HEK293 (cell line): ENCODE measurements at regions not wholly inside any gene's neighbourhood (a gene's known extent, or its start where the extent isn't known, plus 50 kb on each side); places are given as distances from the start of the nearest gene placed in this dataset.

ENCODE experiments used
- CTCF ChIA-PET: fragments of 350-600 bp; formaldehyde crosslinking; extraction: SDS; loops from one replicate; lab custom pipeline; 2021; ENCODE audit warnings: antibody characterized with exemption; lab: Yijun Ruan, JAX
- POLR2A ChIA-PET: fragments of 300-600 bp; formaldehyde crosslinking; extraction: SDS; loops from one replicate; lab custom pipeline; 2020; ENCODE audit warnings: antibody characterized with exemption, inconsistent platforms; lab: Yijun Ruan, JAX
- H3K27ac ChIP-seq: fragments of 200-500 bp; sonication (Bioruptor generic); 2 replicates; pipeline ENCODE4 v1.5.1; 2014; ENCODE audit warnings: low read depth, low read length, control low read depth, inconsistent platforms; ENCODE audit errors: extremely low read depth
- H3K36me3 ChIP-seq, 2 experiments: fragments of 200-500 bp in 1 of 2; sonication (Bioruptor generic) in 1 of 2; 1 replicate in 1 of 2; 2 replicates in 1 of 2; pipeline ENCODE4 v1.5.1; 2014 to 2017; ENCODE audit warnings: inconsistent platforms in 2 of 2, low read length in 2 of 2; ENCODE audit not compliant: control insufficient read depth in 2 of 2, insufficient read depth in 1 of 2
- H3K4me1 ChIP-seq: fragments of 200-500 bp; sonication (Bioruptor generic); 2 replicates; pipeline ENCODE4 v1.5.1; 2014; ENCODE audit warnings: mild to moderate bottlenecking, low read length, inconsistent platforms; ENCODE audit not compliant: control insufficient read depth, insufficient read depth
- H3K4me3 ChIP-seq: 2 replicates; pipeline ENCODE4 v1.5.1; 2011; ENCODE audit warnings: low read depth, mild to moderate bottlenecking, control low read depth, low read length, moderate library complexity
- H3K9me3 ChIP-seq: fragments of 200-500 bp; sonication (Bioruptor generic); 2 replicates; pipeline ENCODE4 v1.5.1; 2014; ENCODE audit warnings: low read depth, low read length, inconsistent platforms; ENCODE audit not compliant: control insufficient read depth, insufficient read depth
- GLI2 ChIP-seq: fragments of 450-650 bp; formaldehyde crosslinking; IDR thresholded peaks from 2 replicates; pipeline ENCODE4; 2017; ENCODE audit warnings: missing biosample characterization, missing genetic modification characterization, low read depth, borderline replicate concordance
- KLF16 ChIP-seq: fragments of 450-650 bp; formaldehyde crosslinking; IDR thresholded peaks from 2 replicates; pipeline ENCODE4 v1.5.1; 2017; ENCODE audit warnings: missing biosample characterization, missing genetic modification characterization
- KLF7 ChIP-seq: fragments of 450-650 bp; formaldehyde crosslinking; IDR thresholded peaks from 2 replicates; pipeline ENCODE4 v1.5.1; 2016; ENCODE audit warnings: missing biosample characterization, missing genetic modification characterization, borderline replicate concordance
- PRDM10 ChIP-seq: fragments of 450-650 bp; formaldehyde crosslinking; IDR thresholded peaks from 2 replicates; pipeline ENCODE4 v1.5.1; 2016; ENCODE audit warnings: missing biosample characterization, missing genetic modification characterization
- ZBTB8A ChIP-seq: fragments of 450-650 bp; formaldehyde crosslinking; IDR thresholded peaks from 2 replicates; pipeline ENCODE4 v1.5.1; 2016; ENCODE audit warnings: missing biosample characterization, missing genetic modification characterization
- ZNF140 ChIP-seq: fragments of 450-650 bp; formaldehyde crosslinking; IDR thresholded peaks from 2 replicates; pipeline ENCODE4 v1.5.1; 2016; ENCODE audit warnings: missing biosample characterization, missing genetic modification characterization
- ZNF302 ChIP-seq: fragments of 450-650 bp; formaldehyde crosslinking; IDR thresholded peaks from 2 replicates; pipeline ENCODE4 v1.5.1; 2016; ENCODE audit warnings: missing biosample characterization, missing genetic modification characterization, low read depth
- ZNF37A ChIP-seq: fragments of 450-650 bp; IDR thresholded peaks from 2 replicates; pipeline ENCODE4 v1.5.1; 2018; ENCODE audit warnings: missing biosample characterization, missing genetic modification characterization
- ZNF404 ChIP-seq: fragments of 450-650 bp; formaldehyde crosslinking; IDR thresholded peaks from 2 replicates; pipeline ENCODE4 v1.5.1; 2017; ENCODE audit warnings: missing biosample characterization, missing genetic modification characterization
- ZNF529 ChIP-seq: fragments of 450-650 bp; formaldehyde crosslinking; IDR thresholded peaks from 2 replicates; pipeline ENCODE4 v1.5.1; 2017; ENCODE audit warnings: missing genetic modification characterization, missing biosample characterization; ENCODE audit not compliant: insufficient replicate concordance
- ZNF548 ChIP-seq: fragments of 450-650 bp; formaldehyde crosslinking; IDR thresholded peaks from 2 replicates; pipeline ENCODE4 v1.5.1; 2016; ENCODE audit warnings: missing biosample characterization, missing genetic modification characterization
- ZNF571 ChIP-seq: fragments of 450-650 bp; formaldehyde crosslinking; IDR thresholded peaks from 2 replicates; pipeline ENCODE4 v1.5.0; 2017; ENCODE audit warnings: missing biosample characterization, missing genetic modification characterization
- ZNF621 ChIP-seq: fragments of 450-650 bp; formaldehyde crosslinking; IDR thresholded peaks from 2 replicates; pipeline ENCODE4 v1.5.1; 2017; ENCODE audit warnings: missing biosample characterization, missing genetic modification characterization
- ZNF623 ChIP-seq: fragments of 450-650 bp; formaldehyde crosslinking; IDR thresholded peaks from 2 replicates; pipeline ENCODE4 v1.5.1; 2016; ENCODE audit warnings: missing biosample characterization, missing genetic modification characterization
- ZNF654 ChIP-seq: fragments of 450-650 bp; formaldehyde crosslinking; IDR thresholded peaks from 2 replicates; pipeline ENCODE4 v1.5.1; 2016; ENCODE audit warnings: low read depth, missing biosample characterization, missing genetic modification characterization
- ZNF747 ChIP-seq: fragments of 450-650 bp; formaldehyde crosslinking; IDR thresholded peaks from 2 replicates; pipeline ENCODE4 v1.5.1; 2016; ENCODE audit warnings: missing biosample characterization, missing genetic modification characterization
- ZSCAN16 ChIP-seq: fragments of 450-650 bp; formaldehyde crosslinking; IDR thresholded peaks from 2 replicates; pipeline ENCODE4 v1.5.1; 2016; ENCODE audit warnings: missing biosample characterization, missing genetic modification characterization

GRCh38 chr17:27237890-27238289 lies 56.0 kb upstream of the WSB1 start:
- Histone ChIP-seq H3K9me3 (no peaks in the 10 kb centered on the region), H3K36me3 (no peaks in the 10 kb centered on the region), H3K4me3 (no peak overlapping the region), H3K4me1 (peaks cover 2% of the 10 kb centered on the region; the same call in 1 of the 2 replicates), H3K27ac (no peak overlapping the region)
- ChIA-PET POLR2A (interaction anchor here (1.9 kb wide), 1 partner anchor 57 kb away, joined by 5 read pairs; no protein-coding TSS in a partner anchor), CTCF (interaction anchor here (0.6 to 9.8 kb wide), 30 partner anchors 9 to 414 kb away, joined by 3 to 208 read pairs (median 10); partner anchors contain the start of gene WSB1)
- TF ChIP-seq ZNF302 (tag by site-specific recombination) (no peak), PRDM10 (tag by site-specific recombination) (no peak), ZNF747 (tag by site-specific recombination) (no peak), ZNF140 (tag by site-specific recombination) (no peak), ZNF404 (tag by site-specific recombination) (no peak)

GRCh38 chr17:27239046-27239445 lies 54.9 kb upstream of the WSB1 start:
- POLR2A ChIA-PET = interaction anchor here (0.6 kb wide), 1 partner anchor 244 kb away, joined by 3 read pairs; no protein-coding TSS in a partner anchor
- no peaks in the 10 kb centered on the region for H3K36me3 ChIP-seq
- H3K4me3 ChIP-seq = no peak overlapping the region
- H3K27ac ChIP-seq = no peak overlapping the region
- no peaks in the 10 kb centered on the region for H3K9me3 ChIP-seq
- CTCF ChIA-PET = interaction anchor here (0.5 to 9.8 kb wide), 7 partner anchors 91 to 413 kb away, joined by 3 to 208 read pairs (median 27); no protein-coding TSS in a partner anchor
- no peak for TF ChIP-seq ZNF140 (tag by site-specific recombination)
- no peak for TF ChIP-seq ZNF654
- TF ChIP-seq GLI2 (tag by site-specific recombination) = no peak
- no peak for TF ChIP-seq ZNF548
- no peak for TF ChIP-seq ZBTB8A (tag by site-specific recombination)
- TF ChIP-seq ZNF404 (tag by site-specific recombination) = no peak
- TF ChIP-seq ZSCAN16 (tag by site-specific recombination) = no peak
- no peak for TF ChIP-seq ZNF621
- TF ChIP-seq ZNF529 (tag by site-specific recombination) = no peak
- H3K4me1 ChIP-seq = peaks cover 2% of the 10 kb centered on the region; the same call in 1 of the 2 replicates

GRCh38 chr17:27239584-27239983 lies 54.3 kb upstream of the WSB1 start:
- ChIA-PET POLR2A (interaction anchor here (0.6 kb wide), 1 partner anchor 244 kb away, joined by 3 read pairs; no protein-coding TSS in a partner anchor), CTCF (interaction anchor here (0.6 to 9.8 kb wide), 5 partner anchors 95 to 416 kb away, joined by 3 to 208 read pairs (median 47); no protein-coding TSS in a partner anchor)
- TF ChIP-seq KLF16 (tag by site-specific recombination) (no peak), KLF7 (tag by site-specific recombination) (no peak), ZNF37A (no peak), ZNF571 (tag by site-specific recombination) (no peak), ZNF623 (tag by site-specific recombination) (peak; percentile 65)
- Histone ChIP-seq H3K9me3 (no peaks in the 10 kb centered on the region), H3K4me1 (peaks cover 2% of the 10 kb centered on the region; the same call in 1 of the 2 replicates), H3K36me3 (no peaks in the 10 kb centered on the region), H3K4me3 (no peak overlapping the region), H3K27ac (no peak overlapping the region)
